ENCODE measurements at regions not wholly inside any gene's neighbourhood (a gene's known extent, or its start where the extent isn't known, plus 50 kb on each side); places are given as distances from the start of the nearest gene placed in this dataset.

DNA sequence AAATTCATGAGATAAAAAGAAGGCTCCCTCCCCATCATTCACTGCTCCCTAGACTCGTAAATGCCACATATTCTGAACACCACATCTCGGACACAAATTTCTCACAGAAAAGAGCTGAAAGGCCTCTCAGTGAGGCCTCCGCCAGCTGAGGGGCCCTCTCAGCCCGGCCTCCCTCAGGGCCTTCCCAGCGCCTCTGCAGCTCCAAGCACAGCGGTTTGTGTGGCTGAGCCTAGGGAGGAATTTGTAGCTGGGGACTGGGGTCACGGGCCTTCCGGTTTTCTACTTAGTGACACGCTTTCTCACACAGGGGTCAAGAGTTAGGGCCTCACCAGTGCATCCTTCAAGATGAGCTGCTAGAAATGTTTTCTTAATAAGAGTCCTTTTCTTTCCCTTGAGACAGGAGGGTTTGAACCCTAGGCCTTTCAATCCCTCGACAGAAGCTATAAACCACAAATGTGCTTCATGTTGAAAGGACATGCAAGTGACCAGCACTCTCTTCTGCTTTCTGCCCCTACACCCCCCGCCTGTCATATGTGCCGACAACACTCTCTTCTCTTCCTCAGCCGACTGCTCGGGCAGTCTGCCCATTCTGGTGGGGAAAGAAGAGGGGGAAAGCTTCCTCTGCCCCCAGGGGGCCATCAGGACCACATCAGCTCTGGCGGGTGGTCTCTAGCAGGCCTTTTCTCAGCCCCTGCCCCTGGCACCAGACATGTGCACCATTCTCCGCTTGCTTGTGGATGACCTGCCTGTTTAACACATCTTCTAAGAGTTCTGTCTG, 104.9 kb downstream of the CHIC2 start:
- no peak for DNase-seq (ENCODE audit: low read depth)
- Histone ChIP-seq H3K27me3 (ENCODE audit: control insufficient read depth, insufficient read depth, low read length) (no peaks in the 10 kb centered on the region), H3K4me3 (ENCODE audit: low read depth, low read length) (no peak overlapping the region), H3K36me3 (ENCODE audit: control insufficient read depth, insufficient read depth, low read length) (no peaks in the 10 kb centered on the region)
- TF ChIP-seq, protein P1, sequence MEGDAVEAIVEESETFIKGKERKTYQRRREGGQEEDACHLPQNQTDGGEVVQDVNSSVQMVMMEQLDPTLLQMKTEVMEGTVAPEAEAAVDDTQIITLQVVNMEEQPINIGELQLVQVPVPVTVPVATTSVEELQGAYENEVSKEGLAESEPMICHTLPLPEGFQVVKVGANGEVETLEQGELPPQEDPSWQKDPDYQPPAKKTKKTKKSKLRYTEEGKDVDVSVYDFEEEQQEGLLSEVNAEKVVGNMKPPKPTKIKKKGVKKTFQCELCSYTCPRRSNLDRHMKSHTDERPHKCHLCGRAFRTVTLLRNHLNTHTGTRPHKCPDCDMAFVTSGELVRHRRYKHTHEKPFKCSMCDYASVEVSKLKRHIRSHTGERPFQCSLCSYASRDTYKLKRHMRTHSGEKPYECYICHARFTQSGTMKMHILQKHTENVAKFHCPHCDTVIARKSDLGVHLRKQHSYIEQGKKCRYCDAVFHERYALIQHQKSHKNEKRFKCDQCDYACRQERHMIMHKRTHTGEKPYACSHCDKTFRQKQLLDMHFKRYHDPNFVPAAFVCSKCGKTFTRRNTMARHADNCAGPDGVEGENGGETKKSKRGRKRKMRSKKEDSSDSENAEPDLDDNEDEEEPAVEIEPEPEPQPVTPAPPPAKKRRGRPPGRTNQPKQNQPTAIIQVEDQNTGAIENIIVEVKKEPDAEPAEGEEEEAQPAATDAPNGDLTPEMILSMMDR (IDR thresholded peaks at IDR 0.05; ENCODE audit: insufficient read depth, low read length, poor library complexity, severe bottlenecking), result no peak

DNA sequence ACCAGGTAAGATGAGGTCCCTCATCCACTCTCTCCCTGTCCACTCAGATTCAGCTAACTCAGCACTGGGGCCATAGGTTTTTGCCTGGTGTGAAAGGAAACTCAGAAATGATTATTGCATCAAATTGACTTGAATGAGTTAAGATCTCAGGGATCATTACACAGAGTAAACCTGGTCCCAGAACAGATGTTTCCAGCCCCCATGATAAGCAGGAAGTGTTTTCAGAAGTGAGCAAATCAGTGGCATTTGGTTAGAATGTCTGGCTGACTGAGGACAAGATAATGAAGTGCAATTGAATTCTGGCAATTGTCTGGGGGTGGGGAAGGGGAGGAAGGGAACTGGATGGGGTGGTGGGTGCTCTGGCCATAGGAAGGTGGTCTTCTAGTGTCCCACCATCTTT, 108.0 kb downstream of the CHIC2 start:
- no peaks in the 10 kb centered on the region for H3K27me3 ChIP-seq (ENCODE audit: control insufficient read depth, insufficient read depth, low read length)
- TF ChIP-seq, protein P1 (IDR thresholded peaks at IDR 0.05; ENCODE audit: insufficient read depth, low read length, poor library complexity, severe bottlenecking), result no peak
- H3K36me3 ChIP-seq (ENCODE audit: control insufficient read depth, insufficient read depth, low read length), result no peaks in the 10 kb centered on the region
- DNase-seq (ENCODE audit: low read depth), result no peak
- H3K4me3 ChIP-seq (ENCODE audit: low read depth, low read length), result no peak overlapping the region

DNA sequence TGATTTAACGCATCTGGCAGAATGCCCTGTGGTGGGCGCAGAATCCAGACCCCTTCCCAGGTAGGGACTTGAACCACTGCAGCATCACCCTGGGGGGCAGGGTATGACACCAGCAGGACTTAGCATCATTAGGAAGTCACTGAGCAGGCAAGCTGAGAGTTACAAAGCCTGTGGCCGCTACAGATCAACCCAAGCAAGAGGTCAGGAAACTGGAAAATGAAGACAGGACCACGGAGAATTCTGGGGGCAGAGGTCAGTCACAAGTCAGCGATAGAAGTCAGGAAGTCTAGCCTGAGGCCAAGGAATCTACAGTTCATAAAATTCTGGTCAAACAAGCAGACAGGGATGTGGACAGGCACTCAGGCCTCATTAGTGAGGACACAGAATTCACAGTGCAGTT, 108.4 kb downstream of the CHIC2 start:
- no peaks in the 10 kb centered on the region for H3K27me3 ChIP-seq (ENCODE audit: control insufficient read depth, insufficient read depth, low read length)
- TF ChIP-seq, protein P1 (IDR thresholded peaks at IDR 0.05; ENCODE audit: insufficient read depth, low read length, poor library complexity, severe bottlenecking), result no peak
- no peak for DNase-seq (ENCODE audit: low read depth)
- H3K4me3 ChIP-seq (ENCODE audit: low read depth, low read length), result no peak overlapping the region
- no peaks in the 10 kb centered on the region for H3K36me3 ChIP-seq (ENCODE audit: control insufficient read depth, insufficient read depth, low read length)

DNA sequence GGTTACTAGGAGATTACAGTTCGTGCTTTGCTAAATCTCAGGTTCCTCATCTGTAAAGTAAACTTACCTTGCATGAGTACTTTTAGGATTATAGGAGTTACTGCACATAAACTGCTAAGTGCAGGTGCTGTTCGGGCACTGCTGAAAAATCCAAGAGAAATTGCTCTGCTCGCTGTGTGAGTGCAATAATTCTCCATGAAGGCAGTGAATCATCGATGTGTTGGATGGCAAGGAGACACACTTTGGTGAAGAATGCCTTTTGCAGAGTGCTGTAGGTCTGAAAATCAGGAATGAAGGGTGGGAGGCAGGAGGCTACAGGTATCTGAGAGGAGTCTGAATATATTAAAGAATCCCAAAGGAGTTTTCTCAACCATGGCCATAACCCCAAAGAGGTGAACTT, 113.0 kb downstream of the CHIC2 start:
- Histone ChIP-seq H3K36me3 (ENCODE audit: control insufficient read depth, insufficient read depth, low read length) (no peaks in the 10 kb centered on the region), H3K4me3 (ENCODE audit: low read depth, low read length) (no peak overlapping the region), H3K27me3 (ENCODE audit: control insufficient read depth, insufficient read depth, low read length) (no peaks in the 10 kb centered on the region)
- TF ChIP-seq, protein P1 (IDR thresholded peaks at IDR 0.05; ENCODE audit: insufficient read depth, low read length, poor library complexity, severe bottlenecking), result no peak
- no peak for DNase-seq (ENCODE audit: low read depth)

DNA sequence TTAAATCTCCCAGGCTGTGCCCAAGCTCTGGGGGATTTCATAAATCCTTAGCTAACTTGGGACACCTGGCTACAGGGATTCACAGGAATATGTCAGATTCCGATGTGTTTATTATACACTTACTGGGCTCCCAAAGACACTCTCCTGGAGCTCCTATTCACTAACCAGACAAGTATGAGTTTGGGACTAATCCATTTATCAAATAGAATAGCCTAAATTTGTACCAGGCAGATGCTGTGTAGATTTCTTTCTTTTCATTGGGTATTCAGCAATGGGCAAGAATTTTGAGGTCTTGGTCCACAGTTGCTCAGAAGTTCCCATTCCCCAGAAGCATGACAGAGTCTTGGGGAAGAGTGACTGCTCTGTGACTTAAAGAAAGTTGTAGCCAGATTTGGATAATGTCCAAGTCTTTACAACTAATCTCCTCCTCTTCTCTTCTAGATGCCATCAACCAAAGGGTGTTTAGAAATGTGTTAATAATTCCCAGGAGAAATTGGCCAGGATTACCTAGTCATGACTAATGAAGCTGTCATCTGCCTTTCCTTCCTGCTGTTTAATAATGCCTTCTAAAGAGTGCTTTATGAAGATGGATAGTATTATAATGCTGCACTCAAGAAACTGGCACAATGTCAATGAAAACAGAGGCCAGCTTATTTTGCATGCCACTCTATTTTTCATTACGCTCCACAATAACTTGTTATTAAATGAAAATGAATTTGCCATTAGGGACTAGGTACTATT, 120.9 kb downstream of the CHIC2 start:
- H3K27me3 ChIP-seq (ENCODE audit: control insufficient read depth, insufficient read depth, low read length), result no peaks in the 10 kb centered on the region
- no peaks in the 10 kb centered on the region for H3K36me3 ChIP-seq (ENCODE audit: control insufficient read depth, insufficient read depth, low read length)
- H3K4me3 ChIP-seq (ENCODE audit: low read depth, low read length), result no peak overlapping the region
- DNase-seq (ENCODE audit: low read depth), result peak; percentile 70
- TF ChIP-seq, protein P1 (IDR thresholded peaks at IDR 0.05; ENCODE audit: insufficient read depth, low read length, poor library complexity, severe bottlenecking), result no peak
